Ascending aorta (tissue), 2 donors: ENCODE measurements at regions not wholly inside any gene's neighbourhood (a gene's known extent, or its start where the extent isn't known, plus 50 kb on each side); places are given as distances from the start of the nearest gene placed in this dataset.

Source experiments
- DNase-seq, 2 donors: peaks; one replicate each; pipeline ENCODE4 v3.0.0-alpha.2; 2019; ENCODE audit warnings: low spot score in 2 of 2
- H3K27ac ChIP-seq, 2 donors: fragments of 200-600 bp; sonication (generic); one replicate each; pipeline ENCODE4 v1.5.1; 2016 to 2017; ENCODE audit warnings: mild to moderate bottlenecking in 1 of 2
- H3K27me3 ChIP-seq: fragments of 200-600 bp; sonication (generic); one replicate; pipeline ENCODE4 v1.5.1; 2017
- H3K36me3 ChIP-seq, 2 donors: fragments of 200-600 bp; sonication (generic); one replicate each; pipeline ENCODE4 v1.5.1; 2016
- H3K4me1 ChIP-seq, 2 donors: fragments of 200-600 bp; sonication (generic); one replicate each; pipeline ENCODE4 v1.5.1; 2016 to 2017; ENCODE audit warnings: mild to moderate bottlenecking in 1 of 2
- H3K4me3 ChIP-seq, 2 donors: fragments of 200-600 bp; sonication (generic); one replicate each; pipeline ENCODE4 v1.5.1; 2016 to 2017; ENCODE audit warnings: mild to moderate bottlenecking in 1 of 2
- H3K9me3 ChIP-seq, 2 donors: fragments of 200-600 bp; sonication (generic); one replicate each; pipeline ENCODE4 v1.5.1; 2016
- intact Hi-C: fragments of 100-400 bp; cut with DNase I; formaldehyde crosslinking; loops from one replicate; pipeline ENCODE4 v1.15.1; 2023
- TF ChIP-seq, protein P1 (sequence below), 3 experiments: fragments of 200-600 bp in 2 of 3; fragments of 450-650 bp in 1 of 3; sonication (generic) in 2 of 3; IDR thresholded peaks; one replicate each; pipeline ENCODE4 v1.5.1; 2016 to 2019; ENCODE audit warnings: antibody characterized with exemption in 3 of 3, mild to moderate bottlenecking in 1 of 3, moderate library complexity in 1 of 3

DNA sequence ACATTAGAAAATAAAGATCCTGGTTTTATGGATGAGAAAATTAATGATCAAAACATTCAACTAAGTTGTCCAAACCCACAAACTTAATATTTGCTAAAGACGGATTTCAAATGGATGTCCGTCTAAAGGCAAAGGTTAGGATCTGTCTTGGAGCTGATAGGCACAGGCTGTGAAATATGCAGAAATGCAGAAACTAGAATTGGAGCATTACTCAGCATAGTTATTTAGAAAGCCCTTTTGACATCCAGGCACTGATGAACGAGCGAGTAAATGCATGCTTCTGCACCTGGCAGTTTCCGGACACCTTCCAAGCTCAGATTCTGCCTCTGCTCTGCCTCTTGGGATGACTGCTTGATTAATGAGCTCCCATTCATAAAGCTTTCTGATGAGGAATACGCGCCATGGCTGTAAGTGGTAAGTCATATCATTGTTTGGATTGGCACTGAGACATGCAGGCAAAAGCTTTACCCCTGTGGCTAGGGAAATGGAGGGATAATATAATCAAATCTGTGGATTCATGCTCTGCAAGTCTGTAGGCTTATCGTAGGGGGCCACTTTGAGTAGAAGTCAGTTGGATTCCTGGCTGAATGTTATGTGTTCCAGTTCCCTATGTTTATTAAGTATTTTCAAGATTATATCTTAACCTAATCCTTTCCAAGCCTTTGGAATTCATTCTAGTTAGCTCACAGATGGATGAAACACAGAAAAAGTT, 2176.3 kb upstream of the CELF4 start:
- Histone ChIP-seq H3K4me1 (no peaks in the 10 kb centered on the region), H3K27ac (no peak overlapping the region), H3K36me3 (no peaks in the 10 kb centered on the region), H3K9me3 (no peaks in the 10 kb centered on the region), H3K4me3 (no peak overlapping the region), H3K27me3 (no peaks in the 10 kb centered on the region)
- TF ChIP-seq, protein P1, sequence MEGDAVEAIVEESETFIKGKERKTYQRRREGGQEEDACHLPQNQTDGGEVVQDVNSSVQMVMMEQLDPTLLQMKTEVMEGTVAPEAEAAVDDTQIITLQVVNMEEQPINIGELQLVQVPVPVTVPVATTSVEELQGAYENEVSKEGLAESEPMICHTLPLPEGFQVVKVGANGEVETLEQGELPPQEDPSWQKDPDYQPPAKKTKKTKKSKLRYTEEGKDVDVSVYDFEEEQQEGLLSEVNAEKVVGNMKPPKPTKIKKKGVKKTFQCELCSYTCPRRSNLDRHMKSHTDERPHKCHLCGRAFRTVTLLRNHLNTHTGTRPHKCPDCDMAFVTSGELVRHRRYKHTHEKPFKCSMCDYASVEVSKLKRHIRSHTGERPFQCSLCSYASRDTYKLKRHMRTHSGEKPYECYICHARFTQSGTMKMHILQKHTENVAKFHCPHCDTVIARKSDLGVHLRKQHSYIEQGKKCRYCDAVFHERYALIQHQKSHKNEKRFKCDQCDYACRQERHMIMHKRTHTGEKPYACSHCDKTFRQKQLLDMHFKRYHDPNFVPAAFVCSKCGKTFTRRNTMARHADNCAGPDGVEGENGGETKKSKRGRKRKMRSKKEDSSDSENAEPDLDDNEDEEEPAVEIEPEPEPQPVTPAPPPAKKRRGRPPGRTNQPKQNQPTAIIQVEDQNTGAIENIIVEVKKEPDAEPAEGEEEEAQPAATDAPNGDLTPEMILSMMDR (IDR thresholded peaks at IDR 0.05) = no peak
- DNase-seq = no peak
- intact Hi-C loops = no loop called here

DNA sequence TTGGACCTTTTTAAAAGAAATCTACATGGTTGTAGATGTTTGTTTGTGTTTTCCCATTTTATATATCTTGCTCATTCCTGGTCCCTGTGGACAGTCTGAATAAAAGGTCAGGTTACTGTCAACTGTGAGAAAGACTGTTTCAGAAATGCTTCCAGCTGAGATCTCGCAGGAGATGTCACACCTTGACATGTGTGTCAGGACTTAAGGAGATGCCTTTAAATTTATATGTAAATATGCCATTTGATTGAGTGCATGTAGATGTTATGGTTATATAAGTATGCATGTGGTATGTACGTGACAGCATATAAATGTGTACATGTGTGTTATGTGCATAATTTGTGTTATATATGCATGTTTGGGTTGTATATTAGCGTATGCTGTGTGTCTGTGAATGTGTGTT, 2172.3 kb upstream of the CELF4 start:
- DNase-seq = no peak
- Histone ChIP-seq H3K36me3 (no peaks in the 10 kb centered on the region), H3K9me3 (no peaks in the 10 kb centered on the region), H3K27me3 (no peaks in the 10 kb centered on the region), H3K4me3 (no peak overlapping the region), H3K27ac (no peak overlapping the region), H3K4me1 (no peaks in the 10 kb centered on the region)
- intact Hi-C loops = no loop called here
- TF ChIP-seq, protein P1 (IDR thresholded peaks at IDR 0.05) = no peak

GRCh38 chr18:39732918-39733317, 2167.3 kb upstream of the CELF4 start:
- no peaks in the 10 kb centered on the region for H3K36me3 ChIP-seq
- H3K27ac ChIP-seq = no peak overlapping the region
- TF ChIP-seq, protein P1 (IDR thresholded peaks at IDR 0.05) = no peak
- H3K27me3 ChIP-seq = no peaks in the 10 kb centered on the region
- intact Hi-C loops = no loop called here
- no peak overlapping the region for H3K4me3 ChIP-seq
- no peaks in the 10 kb centered on the region for H3K4me1 ChIP-seq
- H3K9me3 ChIP-seq = no peaks in the 10 kb centered on the region
- DNase-seq = no peak

DNA sequence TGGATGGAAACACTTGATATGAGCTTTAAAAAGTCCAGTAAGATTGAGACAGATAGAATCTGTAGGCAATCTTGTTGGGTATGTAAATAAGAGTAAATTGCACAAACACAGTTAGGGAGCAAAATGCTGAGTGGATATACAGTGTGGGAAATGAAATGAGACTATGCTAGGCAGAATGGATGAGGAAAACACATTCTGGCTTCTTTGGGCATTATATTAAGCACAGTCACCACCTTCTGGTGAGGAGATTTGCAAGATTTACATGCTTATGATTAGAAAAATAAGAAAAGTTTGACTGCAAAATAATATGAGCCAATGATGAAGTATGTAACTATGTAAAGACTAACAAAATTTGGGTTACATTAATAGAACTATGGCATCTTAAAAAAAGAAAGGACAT, 2165.0 kb upstream of the CELF4 start:
- no peak overlapping the region for H3K27ac ChIP-seq
- DNase-seq = no peak
- no peaks in the 10 kb centered on the region for H3K36me3 ChIP-seq
- H3K9me3 ChIP-seq = no peaks in the 10 kb centered on the region
- intact Hi-C loops = no loop called here
- H3K4me3 ChIP-seq = no peak overlapping the region
- no peaks in the 10 kb centered on the region for H3K27me3 ChIP-seq
- TF ChIP-seq, protein P1 (IDR thresholded peaks at IDR 0.05) = no peak
- H3K4me1 ChIP-seq = no peaks in the 10 kb centered on the region

GRCh38 chr18:39724652-39725051, 2159.1 kb upstream of the CELF4 start:
- H3K9me3 ChIP-seq = no peaks in the 10 kb centered on the region
- no peak overlapping the region for H3K4me3 ChIP-seq
- no peaks in the 10 kb centered on the region for H3K27me3 ChIP-seq
- TF ChIP-seq, protein P1 (IDR thresholded peaks at IDR 0.05) = no peak
- DNase-seq = no peak
- no peaks in the 10 kb centered on the region for H3K36me3 ChIP-seq
- intact Hi-C loops = no loop called here
- no peak overlapping the region for H3K27ac ChIP-seq
- no peaks in the 10 kb centered on the region for H3K4me1 ChIP-seq

DNA sequence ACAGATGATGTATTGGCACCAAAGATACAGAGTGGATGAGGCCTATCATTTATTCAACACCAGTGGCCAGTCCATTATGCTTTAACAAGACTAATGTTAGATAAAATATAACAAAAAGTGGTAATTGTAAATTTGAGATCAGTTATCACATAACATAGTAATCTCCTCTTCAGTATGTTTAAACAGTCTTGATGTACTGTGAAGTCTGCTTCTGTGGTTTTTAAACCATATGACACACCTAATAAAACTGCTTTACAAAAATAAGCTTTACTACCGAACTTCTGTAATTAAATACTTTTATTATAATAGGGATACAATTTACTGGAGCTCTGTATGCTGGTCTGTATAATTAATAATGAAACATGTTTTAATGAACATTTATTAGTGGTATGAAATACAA, 2156.1 kb upstream of the CELF4 start:
- intact Hi-C loops = no loop called here
- Histone ChIP-seq H3K27me3 (no peaks in the 10 kb centered on the region), H3K4me1 (no peaks in the 10 kb centered on the region), H3K4me3 (no peak overlapping the region), H3K27ac (no peak overlapping the region), H3K9me3 (no peaks in the 10 kb centered on the region), H3K36me3 (no peaks in the 10 kb centered on the region)
- TF ChIP-seq, protein P1 (IDR thresholded peaks at IDR 0.05) = no peak
- no peak for DNase-seq
